GM19023 (cell line): ENCODE measurements at regions not wholly inside any gene's neighbourhood (a gene's known extent, or its start where the extent isn't known, plus 50 kb on each side); places are given as distances from the start of the nearest gene placed in this dataset.
"Not testable (repeated sequence)": the region's sequence is repeated elsewhere in the genome, so short reads cannot be mapped to it uniquely, and the experiment has no call there.

Experiments
- ATAC-seq: cut with Tn5 transposase; IDR thresholded peaks from one replicate; pipeline ENCODE4 v1.9.1; 2021; ENCODE audit warnings: mild to moderate bottlenecking, moderate library complexity; ENCODE audit not compliant: unreplicated experiment

- ATAC-seq = no peak
These were observed 766.4 kb upstream of the TMEM132C start for GRCh38 chr12:127500512-127501035.

GRCh38 chr12:127501916-127502315 lies 765.1 kb upstream of the TMEM132C start:
- no peak for ATAC-seq

GRCh38 chr12:127503246-127503645 lies 763.7 kb upstream of the TMEM132C start:
- ATAC-seq = no peak

- ATAC-seq = not testable (repeated sequence)
These were observed 763.0 kb upstream of the TMEM132C start for GRCh38 chr12:127503996-127504395.

GRCh38 chr12:127504874-127505273 lies 762.1 kb upstream of the TMEM132C start:
- ATAC-seq = no peak

- ATAC-seq = no peak
These were observed 759.6 kb upstream of the TMEM132C start for GRCh38 chr12:127507341-127507740.

- ATAC-seq = no peak
These were observed 757.7 kb upstream of the TMEM132C start for GRCh38 chr12:127509066-127509778.

GRCh38 chr12:127515941-127516340 lies 751.0 kb upstream of the TMEM132C start:
- no peak for ATAC-seq

- no peak for ATAC-seq
These were observed 750.5 kb upstream of the TMEM132C start for GRCh38 chr12:127516467-127516866.

GRCh38 chr12:127519779-127520178 lies 747.2 kb upstream of the TMEM132C start:
- no peak for ATAC-seq

GRCh38 chr12:127526925-127527324 lies 740.0 kb upstream of the TMEM132C start:
- ATAC-seq = no peak

GRCh38 chr12:127528551-127528950 lies 738.4 kb upstream of the TMEM132C start:
- ATAC-seq = no peak

GRCh38 chr12:127531542-127531941 lies 735.4 kb upstream of the TMEM132C start:
- no peak for ATAC-seq

- ATAC-seq = no peak
These were observed 733.6 kb upstream of the TMEM132C start for GRCh38 chr12:127533353-127533752.

GRCh38 chr12:127536833-127537428 lies 730.0 kb upstream of the TMEM132C start:
- ATAC-seq = no peak

GRCh38 chr12:127538316-127538715 lies 728.7 kb upstream of the TMEM132C start:
- ATAC-seq = no peak

GRCh38 chr12:127539226-127539858 lies 727.6 kb upstream of the TMEM132C start:
- ATAC-seq = no peak

- ATAC-seq = no peak
These were observed 724.6 kb upstream of the TMEM132C start for GRCh38 chr12:127542391-127542790.

- no peak for ATAC-seq
These were observed 724.0 kb upstream of the TMEM132C start for GRCh38 chr12:127542931-127543330.

GRCh38 chr12:127546721-127547505 lies 720.1 kb upstream of the TMEM132C start:
- ATAC-seq = no peak

GRCh38 chr12:127548123-127548553 lies 718.8 kb upstream of the TMEM132C start:
- no peak for ATAC-seq
